H1 (cell line): ENCODE measurements at regions not wholly inside any gene's neighbourhood (a gene's known extent, or its start where the extent isn't known, plus 50 kb on each side); places are given as distances from the start of the nearest gene placed in this dataset.

ENCODE experiments used
- CTCF ChIA-PET: fragments of 300-600 bp; sonication (Branson Sonifier 250); formaldehyde crosslinking; loops from one replicate; lab custom pipeline; 2021; ENCODE audit not compliant: partially characterized antibody; lab: Charles Lee
- POLR2A ChIA-PET: fragments of 300-600 bp; sonication (Branson Sonifier 250); formaldehyde crosslinking; loops from one replicate; lab custom pipeline; 2021; ENCODE audit warnings: inconsistent platforms; ENCODE audit not compliant: partially characterized antibody; lab: Charles Lee
- DNase-seq, 2 experiments: peaks; one replicate each; pipeline versions ENCODE4 v3.0.0 to v3.0.0-alpha.2; 2010 to 2022; ENCODE audit warnings: low spot score in 2 of 2, low read depth in 1 of 2, mixed read lengths in 1 of 2
- FAIRE-seq: peaks from 2 replicates; lab custom pipeline; 2011; peaks lifted over from hg19 to GRCh38; lab: Jason Lieb, UNC
- H2AFZ ChIP-seq: 2 replicates; pipeline ENCODE4 v1.8.1; 2012; ENCODE audit warnings: low read length, inconsistent platforms
- H2AK5ac ChIP-seq: 2 replicates; pipeline ENCODE4 v1.6.1; 2013; ENCODE audit warnings: low read depth, low read length
- H2BK120ac ChIP-seq: replicated peaks from 2 replicates; pipeline ENCODE3; 2013; ENCODE audit warnings: low read depth, low read length, inconsistent platforms
- H2BK12ac ChIP-seq: 2 replicates; pipeline ENCODE4 v1.6.1; 2013; ENCODE audit warnings: low read depth, low read length
- H2BK15ac ChIP-seq: 2 replicates; pipeline ENCODE4 v1.6.1; 2013; ENCODE audit warnings: low read length
- H2BK20ac ChIP-seq: 2 replicates; pipeline ENCODE4 v1.6.1; 2013; ENCODE audit warnings: low read length
- H2BK5ac ChIP-seq: 2 replicates; pipeline ENCODE4 v1.6.1; 2013; ENCODE audit warnings: low read depth, low read length
- H3K14ac ChIP-seq: 2 replicates; pipeline ENCODE4 v1.6.1; 2013; ENCODE audit warnings: inconsistent platforms; ENCODE audit not compliant: insufficient read length
- H3K18ac ChIP-seq: 2 replicates; pipeline ENCODE4 v1.6.1; 2013; ENCODE audit warnings: low read length; ENCODE audit errors: extremely low read depth
- H3K23ac ChIP-seq: 2 replicates; pipeline ENCODE4 v1.6.1; 2013; ENCODE audit warnings: inconsistent platforms; ENCODE audit not compliant: insufficient read length
- H3K23me2 ChIP-seq: 2 replicates; pipeline ENCODE4 v1.6.1; 2013; ENCODE audit warnings: low read depth, low read length
- H3K27ac ChIP-seq: 2 replicates; pipeline ENCODE4 v1.6.1; 2011; ENCODE audit warnings: low read depth, low read length, inconsistent platforms
- H3K27me3 ChIP-seq, 4 experiments: replicated peaks in 1 of 4; 1 replicate in 1 of 4; 2 replicates in 3 of 4; pipeline versions ENCODE4 v1.6.1 to v1.8.1; 2011 to 2013; ENCODE audit warnings: low read length in 3 of 4, mild to moderate bottlenecking in 3 of 4, inconsistent platforms in 2 of 4, mixed read lengths in 2 of 4, moderate library complexity in 1 of 4; ENCODE audit not compliant: control insufficient read depth in 3 of 4, insufficient read depth in 3 of 4; ENCODE audit errors: extremely low read depth in 1 of 4
- H3K36me3 ChIP-seq, 4 experiments: 2 replicates each; pipeline versions ENCODE4 v1.6.1 to v1.8.1; 2011 to 2013; ENCODE audit warnings: mild to moderate bottlenecking in 4 of 4, low read length in 3 of 4, moderate library complexity in 2 of 4, control low read depth in 1 of 4, inconsistent platforms in 1 of 4; ENCODE audit not compliant: insufficient read depth in 4 of 4, control insufficient read depth in 2 of 4
- H3K4ac ChIP-seq: replicated peaks from 2 replicates; pipeline ENCODE3; 2013; ENCODE audit warnings: low read length, low read depth, mixed read lengths, inconsistent platforms; ENCODE audit not compliant: insufficient read length
- H3K4me1 ChIP-seq, 4 experiments: replicated peaks in 1 of 4; 1 replicate in 1 of 4; 2 replicates in 3 of 4; pipeline versions ENCODE4 v1.6.1 to v1.8.1; 2011 to 2013; ENCODE audit warnings: low read length in 3 of 4, inconsistent platforms in 2 of 4, mixed read lengths in 1 of 4; ENCODE audit not compliant: insufficient read depth in 4 of 4, control insufficient read depth in 3 of 4
- H3K4me2 ChIP-seq, 2 experiments: 2 replicates each; pipeline versions ENCODE4 v1.6.1 to v1.8.1; 2011 to 2013; ENCODE audit warnings: low read depth in 2 of 2, low read length in 2 of 2, control low read depth in 1 of 2, inconsistent platforms in 1 of 2, mild to moderate bottlenecking in 1 of 2; ENCODE audit not compliant: insufficient read depth in 1 of 2
- H3K4me3 ChIP-seq, 4 experiments: fragments of 200-600, 300-600 bp in 1 of 4; sonication (generic), shearing (Covaris generic), sonication (Bioruptor Twin) in 1 of 4; 2 replicates each; pipeline versions ENCODE4 v1.5.1 to v1.8.1; 2011 to 2016; ENCODE audit warnings: low read length in 4 of 4, low read depth in 3 of 4, control low read depth in 2 of 4, inconsistent platforms in 2 of 4, mild to moderate bottlenecking in 2 of 4, mixed read lengths in 1 of 4, moderate library complexity in 1 of 4; ENCODE audit not compliant: insufficient read depth in 2 of 4; ENCODE audit errors: extremely low read depth in 1 of 4
- H3K56ac ChIP-seq: replicated peaks from 2 replicates; pipeline ENCODE3; 2013; ENCODE audit warnings: low read depth, mild to moderate bottlenecking, mixed read lengths, low read length, inconsistent platforms; ENCODE audit not compliant: insufficient read length
- H3K79me1 ChIP-seq: 2 replicates; pipeline ENCODE4 v1.6.1; 2013; ENCODE audit warnings: low read depth, low read length, control low read depth
- H3K79me2 ChIP-seq, 2 experiments: 2 replicates each; pipeline versions ENCODE4 v1.6.1 to v1.8.1; 2012 to 2013; ENCODE audit warnings: low read length in 2 of 2, mild to moderate bottlenecking in 2 of 2, inconsistent platforms in 1 of 2; ENCODE audit not compliant: insufficient read depth in 2 of 2, control insufficient read depth in 1 of 2
- H3K9ac ChIP-seq, 4 experiments: replicated peaks in 1 of 4; 1 replicate in 1 of 4; 2 replicates in 3 of 4; pipeline versions ENCODE4 v1.6.1 to v1.8.1; 2011 to 2013; ENCODE audit warnings: low read depth in 3 of 4, low read length in 3 of 4, control low read depth in 2 of 4, mild to moderate bottlenecking in 2 of 4, moderate library complexity in 2 of 4, inconsistent platforms in 1 of 4; ENCODE audit errors: extremely low read depth in 1 of 4
- H3K9me3 ChIP-seq, 2 experiments: 2 replicates each; pipeline versions ENCODE4 v1.6.1 to v1.8.1; 2012 to 2013; ENCODE audit warnings: mild to moderate bottlenecking in 2 of 2, moderate library complexity in 2 of 2, control low read depth in 1 of 2, inconsistent platforms in 1 of 2, low read depth in 1 of 2, low read length in 1 of 2, mixed read lengths in 1 of 2; ENCODE audit not compliant: insufficient read depth in 2 of 2
- H4K20me1 ChIP-seq, 2 experiments: replicated peaks in 1 of 2; 2 replicates each; pipeline versions ENCODE3 to v1.8.1; 2011 to 2013; ENCODE audit warnings: inconsistent platforms in 2 of 2, low read length in 2 of 2, mild to moderate bottlenecking in 1 of 2; ENCODE audit not compliant: insufficient read depth in 2 of 2, control insufficient read depth in 1 of 2
- H4K5ac ChIP-seq: 2 replicates; pipeline ENCODE4 v1.6.1; 2013; ENCODE audit warnings: low read length, low read depth, mixed read lengths, inconsistent platforms; ENCODE audit not compliant: insufficient read length
- H4K8ac ChIP-seq: 2 replicates; pipeline ENCODE4 v1.8.0; 2013; ENCODE audit warnings: mild to moderate bottlenecking, moderate library complexity, low read length, inconsistent platforms; ENCODE audit not compliant: insufficient read depth; ENCODE audit errors: extremely low read depth
- H4K91ac ChIP-seq: replicated peaks from 2 replicates; pipeline ENCODE3; 2013; ENCODE audit warnings: low read length, mixed read lengths, inconsistent platforms; ENCODE audit not compliant: insufficient read length
- ATF2 ChIP-seq: IDR thresholded peaks from 2 replicates; pipeline ENCODE4 v1.6.1; 2012; ENCODE audit warnings: low read length, inconsistent platforms
- CBX5 ChIP-seq: fragments of 300-800, 300-1000 bp; sonication (generic); IDR thresholded peaks from 2 replicates; pipeline ENCODE4 v1.7.1; 2016; ENCODE audit warnings: antibody characterized with exemption, low read length, low read depth
- CREB1 ChIP-seq: IDR thresholded peaks from 2 replicates; pipeline ENCODE4 v1.6.1; 2012; ENCODE audit warnings: inconsistent platforms
- EGR1 ChIP-seq: IDR thresholded peaks from 2 replicates; pipeline ENCODE4 v1.6.1; 2011; ENCODE audit warnings: low read depth, low read length, borderline replicate concordance
- EZH2 ChIP-seq: fragments of 200-600 bp; sonication (generic); IDR thresholded peaks from 2 replicates; pipeline ENCODE4 v1.7.1; 2012; ENCODE audit warnings: low read depth, mild to moderate bottlenecking, moderate library complexity, low read length, inconsistent platforms; ENCODE audit not compliant: severe bottlenecking
- JUND ChIP-seq: IDR thresholded peaks from 2 replicates; pipeline ENCODE4 v1.6.1; 2011; ENCODE audit warnings: mild to moderate bottlenecking, improper control_type of control experiment, low read length
- KDM1A ChIP-seq: fragments of 200-600, 300-600 bp; sonication (generic); IDR thresholded peaks from 2 replicates; pipeline ENCODE4 v1.7.1; 2016; ENCODE audit warnings: mild to moderate bottlenecking, low read length, borderline replicate concordance
- POLR2AphosphoS5 ChIP-seq: IDR thresholded peaks from 2 replicates; pipeline ENCODE4 v1.6.1; 2011; ENCODE audit warnings: low read depth, low read length
- SIN3A ChIP-seq, 2 experiments: IDR thresholded peaks in 1 of 2; conservative IDR thresholded peaks in 1 of 2; 2 replicates each; pipeline ENCODE4 v1.6.1; 2011 to 2012; ENCODE audit warnings: low read length in 2 of 2, improper control_type of control experiment in 1 of 2, low read depth in 1 of 2, mild to moderate bottlenecking in 1 of 2
- SIRT6 ChIP-seq: IDR thresholded peaks from one replicate; pipeline ENCODE4 v1.7.1; 2012; ENCODE audit warnings: low read length, inconsistent platforms
- SIX5 ChIP-seq: IDR thresholded peaks from 2 replicates; pipeline ENCODE4 v1.6.1; 2011; ENCODE audit warnings: mild to moderate bottlenecking, low read depth, low read length
- SP1 ChIP-seq: IDR thresholded peaks from 2 replicates; pipeline ENCODE4 v1.6.1; 2011; ENCODE audit warnings: low read depth, low read length
- SP4 ChIP-seq: IDR thresholded peaks from 2 replicates; pipeline ENCODE4 v1.6.1; 2012; ENCODE audit warnings: low read length, inconsistent platforms
- SUZ12 ChIP-seq: fragments of 200-600 bp; sonication (generic); IDR thresholded peaks from 2 replicates; pipeline ENCODE4 v1.6.1; 2012; ENCODE audit warnings: mild to moderate bottlenecking, inconsistent platforms, low read length, moderate library complexity, mixed read lengths
- TEAD4 ChIP-seq: IDR thresholded peaks from 2 replicates; pipeline ENCODE4 v1.6.1; 2012; ENCODE audit warnings: low read depth, low read length, inconsistent platforms, mixed read lengths
- YY1 ChIP-seq: IDR thresholded peaks from 2 replicates; pipeline ENCODE4 v1.6.1; 2011; ENCODE audit warnings: low read depth, mild to moderate bottlenecking, low read length
- WGBS, 2 experiments: shearing (Covaris generic) in 1 of 2; methylation state at CpG; one replicate each; pipeline versions ENCODE4 v1.1.6 to v1.1.7; 2013 to 2015; ENCODE audit warnings: low lambda C conversion rate in 2 of 2, mixed read lengths in 2 of 2, inconsistent platforms in 1 of 2, low coverage in 1 of 2, missing lambda C conversion rate in 1 of 2; ENCODE audit not compliant: insufficient replicate concordance in 2 of 2, insufficient coverage in 1 of 2, insufficient read length in 1 of 2; ENCODE audit errors: extremely low coverage in 1 of 2, missing lambda C conversion rate in 1 of 2; 5-methylcytosine and 5-hydroxymethylcytosine counted together

- H3K36me3 ChIP-seq: no peaks in the 10 kb centered on the region
- FAIRE-seq: no peak
- no peak overlapping the region for H2AFZ ChIP-seq
- H3K27me3 ChIP-seq: no peaks in the 10 kb centered on the region
- TF ChIP-seq SP1 (no peak), SUZ12 (no peak), CBX5 (no peak), SIX5 (no peak), KDM1A (no peak), EZH2 (no peak), POLR2AphosphoS5 (no peak), EGR1 (no peak), SP4 (no peak), ATF2 (no peak), YY1 (no peak), SIN3A (conservative IDR thresholded peaks at IDR 0.05 in 1 of 2, IDR thresholded peaks at IDR 0.05 in 1 of 2; ENCODE audit: low read depth in 1 of 2, low read length in 2 of 2) (no peak), JUND (no peak), CREB1 (no peak), SIRT6 (no peak), TEAD4 (no peak)
- H3K4me3 ChIP-seq: no peak overlapping the region
- no peak overlapping the region for H2AK5ac ChIP-seq
- H3K4me1 ChIP-seq: no peaks in the 10 kb centered on the region
- H3K9ac ChIP-seq: no peak overlapping the region
- POLR2A ChIA-PET: no interaction called here
- H3K27ac ChIP-seq: no peak overlapping the region
- 89% methylated on average over 2 of the region's 2 CpGs; no CpG with 5 or more reads in 1 of the 2 experiments for WGBS, 2 experiments
- no peaks in the 10 kb centered on the region for H3K23me2 ChIP-seq
- no peak overlapping the region for H3K4ac ChIP-seq
- no peak overlapping the region for H4K5ac ChIP-seq
- CTCF ChIA-PET: no interaction called here
- H2BK20ac ChIP-seq: no peak overlapping the region
- no peaks in the 10 kb centered on the region for H3K79me1 ChIP-seq
- H4K20me1 ChIP-seq: no peaks in the 10 kb centered on the region
- no peak overlapping the region for H3K23ac ChIP-seq
- H3K56ac ChIP-seq: no peak overlapping the region
- H3K18ac ChIP-seq: no peak overlapping the region
- no peak overlapping the region for H4K91ac ChIP-seq
- no peak overlapping the region for H3K4me2 ChIP-seq
- no peak overlapping the region for H2BK5ac ChIP-seq
- no peak overlapping the region for H2BK12ac ChIP-seq
- H3K14ac ChIP-seq: no peak overlapping the region
- no peaks in the 10 kb centered on the region for H3K9me3 ChIP-seq
- H2BK120ac ChIP-seq: no peak overlapping the region
- no peak overlapping the region for H2BK15ac ChIP-seq
- no peak overlapping the region for H4K8ac ChIP-seq
- no peak for DNase-seq
- no peaks in the 10 kb centered on the region for H3K79me2 ChIP-seq
Observed at GRCh38 chr21:35358008-35358407, 308.9 kb upstream of the RUNX1 start.
